ENCODE measurements at regions not wholly inside any gene's neighbourhood (a gene's known extent, or its start where the extent isn't known, plus 50 kb on each side); places are given as distances from the start of the nearest gene placed in this dataset.

- CTCF ChIA-PET (ENCODE audit: unreplicated experiment): no interaction called here
- Histone ChIP-seq H3K4me3 (ENCODE audit: low read depth, low read length, poor library complexity, severe bottlenecking) (no peak overlapping the region), H4K20me1 (ENCODE audit: insufficient read depth, low read length) (no peaks in the 10 kb centered on the region), H3K36me3 (ENCODE audit: insufficient read depth, low read length) (no peaks in the 10 kb centered on the region), H3K4me1 (ENCODE audit: insufficient read depth, low read length, poor library complexity, severe bottlenecking) (no peaks in the 10 kb centered on the region), H3K9me3 (ENCODE audit: low read length) (no peaks in the 10 kb centered on the region), H3K79me2 (ENCODE audit: insufficient read depth, low read depth, low read length) (no peaks in the 10 kb centered on the region), H3K9me2 (ENCODE audit: insufficient read depth, low read length) (no peaks in the 10 kb centered on the region), H2AFZ (ENCODE audit: low read length) (no peak overlapping the region), H3K27ac (ENCODE audit: low read depth, low read length, poor library complexity, severe bottlenecking) (no peak overlapping the region), H3K4me2 (ENCODE audit: low read length) (no peak overlapping the region)
- no TSS peak for BruUV-seq (replicated peaks)
- no peak for DNase-seq (ENCODE audit: low spot score)
- no peak for TF ChIP-seq CTCF (conservative IDR thresholded peaks at IDR 0.05; ENCODE audit: low read length)
- no peak for TF ChIP-seq EZH2phosphoT487 (IDR thresholded peaks at IDR 0.05; ENCODE audit: borderline replicate concordance, low read depth, low read length)
- intact Hi-C loops (cut with micrococcal nuclease; ENCODE audit: unreplicated experiment): no loop called here
- POLR2A ChIA-PET: no interaction called here
Observed at GRCh38 chrX:40962793-40963407, 122.3 kb upstream of the USP9X start.

GRCh38 chrX:40964008-40964407, 121.2 kb upstream of the USP9X start:
- ChIA-PET CTCF (ENCODE audit: unreplicated experiment) (no interaction called here), POLR2A (interaction anchor here (0.6 kb wide), 1 partner anchor 478 kb away, joined by 4 read pairs; no protein-coding TSS in a partner anchor)
- H2AFZ ChIP-seq (ENCODE audit: low read length): no peak overlapping the region
- intact Hi-C loops (cut with micrococcal nuclease; ENCODE audit: unreplicated experiment): no loop called here
- H3K27ac ChIP-seq (ENCODE audit: low read depth, low read length, poor library complexity, severe bottlenecking): no peak overlapping the region
- H3K79me2 ChIP-seq (ENCODE audit: insufficient read depth, low read depth, low read length): no peaks in the 10 kb centered on the region
- TF ChIP-seq CTCF (conservative IDR thresholded peaks at IDR 0.05; ENCODE audit: low read length) (no peak), EZH2phosphoT487 (IDR thresholded peaks at IDR 0.05; ENCODE audit: borderline replicate concordance, low read depth, low read length) (no peak)
- H3K36me3 ChIP-seq (ENCODE audit: insufficient read depth, low read length): no peaks in the 10 kb centered on the region
- no peaks in the 10 kb centered on the region for H3K4me1 ChIP-seq (ENCODE audit: insufficient read depth, low read length, poor library complexity, severe bottlenecking)
- no peaks in the 10 kb centered on the region for H3K9me3 ChIP-seq (ENCODE audit: low read length)
- H3K4me3 ChIP-seq (ENCODE audit: low read depth, low read length, poor library complexity, severe bottlenecking): no peak overlapping the region
- BruUV-seq (replicated peaks): no TSS peak
- H3K9me2 ChIP-seq (ENCODE audit: insufficient read depth, low read length): no peaks in the 10 kb centered on the region
- no peak for DNase-seq (ENCODE audit: low spot score)
- H4K20me1 ChIP-seq (ENCODE audit: insufficient read depth, low read length): no peaks in the 10 kb centered on the region
- H3K4me2 ChIP-seq (ENCODE audit: low read length): no peak overlapping the region

- Histone ChIP-seq H3K9me3 (ENCODE audit: low read length) (no peaks in the 10 kb centered on the region), H3K9me2 (ENCODE audit: insufficient read depth, low read length) (no peaks in the 10 kb centered on the region), H3K4me1 (ENCODE audit: insufficient read depth, low read length, poor library complexity, severe bottlenecking) (no peaks in the 10 kb centered on the region), H3K4me2 (ENCODE audit: low read length) (no peak overlapping the region), H3K4me3 (ENCODE audit: low read depth, low read length, poor library complexity, severe bottlenecking) (no peak overlapping the region), H2AFZ (ENCODE audit: low read length) (no peak overlapping the region), H3K36me3 (ENCODE audit: insufficient read depth, low read length) (no peaks in the 10 kb centered on the region), H4K20me1 (ENCODE audit: insufficient read depth, low read length) (no peaks in the 10 kb centered on the region), H3K79me2 (ENCODE audit: insufficient read depth, low read depth, low read length) (no peaks in the 10 kb centered on the region), H3K27ac (ENCODE audit: low read depth, low read length, poor library complexity, severe bottlenecking) (no peak overlapping the region)
- TF ChIP-seq EZH2phosphoT487 (IDR thresholded peaks at IDR 0.05; ENCODE audit: borderline replicate concordance, low read depth, low read length) (no peak), CTCF (conservative IDR thresholded peaks at IDR 0.05; ENCODE audit: low read length) (no peak)
- ChIA-PET CTCF (ENCODE audit: unreplicated experiment) (no interaction called here), POLR2A (no interaction called here)
- BruUV-seq (replicated peaks): no TSS peak
- DNase-seq (ENCODE audit: low spot score): no peak
- intact Hi-C loops (cut with micrococcal nuclease; ENCODE audit: unreplicated experiment): no loop called here
Observed at GRCh38 chrX:40964633-40965586, 120.3 kb upstream of the USP9X start.

Data from OCI-LY7 (cell line).